ENCODE measurements at regions not wholly inside any gene's neighbourhood (a gene's known extent, or its start where the extent isn't known, plus 50 kb on each side); places are given as distances from the start of the nearest gene placed in this dataset.

DNA sequence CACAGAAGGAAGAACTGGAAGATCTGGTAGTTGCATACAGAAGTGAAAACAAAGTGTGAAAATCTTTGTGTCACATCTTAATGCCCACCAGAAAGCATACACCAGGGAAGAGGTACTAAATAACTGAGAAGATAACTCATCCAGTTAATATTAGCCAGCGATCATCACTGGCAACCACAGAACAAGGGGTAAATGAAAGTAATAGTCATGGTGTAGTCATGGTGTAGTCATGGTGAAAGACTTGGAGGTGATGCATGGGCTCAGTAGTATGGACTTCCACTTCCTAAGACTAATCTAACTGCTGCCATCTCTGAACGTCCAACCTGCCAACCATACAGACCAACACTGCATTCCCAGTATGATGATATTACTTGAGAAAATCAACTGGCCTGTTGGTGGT is 481.2 kb upstream of the NR5A2 start:
- no peaks in the 10 kb centered on the region for H3K36me3 ChIP-seq
- TF ChIP-seq POLR2A (IDR thresholded peaks at IDR 0.05) = no peak
- TF ChIP-seq, protein P1, sequence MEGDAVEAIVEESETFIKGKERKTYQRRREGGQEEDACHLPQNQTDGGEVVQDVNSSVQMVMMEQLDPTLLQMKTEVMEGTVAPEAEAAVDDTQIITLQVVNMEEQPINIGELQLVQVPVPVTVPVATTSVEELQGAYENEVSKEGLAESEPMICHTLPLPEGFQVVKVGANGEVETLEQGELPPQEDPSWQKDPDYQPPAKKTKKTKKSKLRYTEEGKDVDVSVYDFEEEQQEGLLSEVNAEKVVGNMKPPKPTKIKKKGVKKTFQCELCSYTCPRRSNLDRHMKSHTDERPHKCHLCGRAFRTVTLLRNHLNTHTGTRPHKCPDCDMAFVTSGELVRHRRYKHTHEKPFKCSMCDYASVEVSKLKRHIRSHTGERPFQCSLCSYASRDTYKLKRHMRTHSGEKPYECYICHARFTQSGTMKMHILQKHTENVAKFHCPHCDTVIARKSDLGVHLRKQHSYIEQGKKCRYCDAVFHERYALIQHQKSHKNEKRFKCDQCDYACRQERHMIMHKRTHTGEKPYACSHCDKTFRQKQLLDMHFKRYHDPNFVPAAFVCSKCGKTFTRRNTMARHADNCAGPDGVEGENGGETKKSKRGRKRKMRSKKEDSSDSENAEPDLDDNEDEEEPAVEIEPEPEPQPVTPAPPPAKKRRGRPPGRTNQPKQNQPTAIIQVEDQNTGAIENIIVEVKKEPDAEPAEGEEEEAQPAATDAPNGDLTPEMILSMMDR (IDR thresholded peaks at IDR 0.05) = no peak
- intact Hi-C loops (cut with DNase I; ENCODE audit: low total_unique reads) = no loop called here

DNA sequence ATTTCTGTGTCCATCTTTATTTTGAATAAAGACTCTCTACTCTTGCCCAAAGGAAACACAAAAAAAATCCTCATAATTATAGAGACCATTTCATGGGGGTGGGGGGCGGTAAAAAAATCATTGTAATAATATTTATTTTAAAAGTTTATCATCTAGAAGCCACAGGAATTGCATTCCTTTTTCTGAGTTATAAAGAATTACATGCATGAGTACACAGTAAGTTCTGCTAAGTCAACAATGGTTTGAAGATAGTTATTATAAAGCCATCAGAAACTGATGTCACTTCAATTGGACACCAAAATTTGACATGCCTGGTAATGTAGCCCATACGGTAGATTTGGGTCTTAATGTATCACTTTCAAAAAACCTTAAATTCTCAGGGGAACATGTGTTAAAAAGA is 478.1 kb upstream of the NR5A2 start:
- TF ChIP-seq POLR2A (IDR thresholded peaks at IDR 0.05) = no peak
- TF ChIP-seq, protein P1 (IDR thresholded peaks at IDR 0.05) = no peak
- DNase-seq = no peak
- H3K9me3 ChIP-seq = no peaks in the 10 kb centered on the region
- H3K27ac ChIP-seq = no peak overlapping the region
- intact Hi-C loops (cut with DNase I; ENCODE audit: low total_unique reads) = no loop called here
- H3K4me1 ChIP-seq = no peaks in the 10 kb centered on the region
- no peaks in the 10 kb centered on the region for H3K36me3 ChIP-seq
- H3K27me3 ChIP-seq = no peaks in the 10 kb centered on the region
- H3K4me3 ChIP-seq = no peak overlapping the region

More for the DNA sequence above, 481.2 kb upstream of the NR5A2 start:
- no peaks in the 10 kb centered on the region for H3K9me3 ChIP-seq
- no peak overlapping the region for H3K27ac ChIP-seq
- no peaks in the 10 kb centered on the region for H3K27me3 ChIP-seq
- no peak for DNase-seq
- H3K4me1 ChIP-seq = no peaks in the 10 kb centered on the region
- H3K4me3 ChIP-seq = no peak overlapping the region

GRCh38 chr1:199550199-199551065 is 477.1 kb upstream of the NR5A2 start:
- Histone ChIP-seq H3K9me3 (no peaks in the 10 kb centered on the region), H3K27me3 (no peaks in the 10 kb centered on the region), H3K27ac (no peak overlapping the region), H3K4me3 (no peak overlapping the region), H3K4me1 (no peaks in the 10 kb centered on the region), H3K36me3 (no peaks in the 10 kb centered on the region)
- intact Hi-C loops (cut with DNase I; ENCODE audit: low total_unique reads) = no loop called here
- no peak for DNase-seq
- no peak for TF ChIP-seq POLR2A (IDR thresholded peaks at IDR 0.05)
- TF ChIP-seq, protein P1 (IDR thresholded peaks at IDR 0.05) = no peak

GRCh38 chr1:199551967-199552565 is 475.4 kb upstream of the NR5A2 start:
- no peak for TF ChIP-seq POLR2A (IDR thresholded peaks at IDR 0.05)
- TF ChIP-seq, protein P1 (IDR thresholded peaks at IDR 0.05) = peak in 2 of 4 experiments; percentile 27 to 33
- no peaks in the 10 kb centered on the region for H3K9me3 ChIP-seq
- H3K4me3 ChIP-seq = no peak overlapping the region
- H3K4me1 ChIP-seq = no peaks in the 10 kb centered on the region
- no peak overlapping the region for H3K27ac ChIP-seq
- H3K36me3 ChIP-seq = no peaks in the 10 kb centered on the region
- intact Hi-C loops (cut with DNase I; ENCODE audit: low total_unique reads) = no loop called here
- no peaks in the 10 kb centered on the region for H3K27me3 ChIP-seq
- DNase-seq = no peak

DNA sequence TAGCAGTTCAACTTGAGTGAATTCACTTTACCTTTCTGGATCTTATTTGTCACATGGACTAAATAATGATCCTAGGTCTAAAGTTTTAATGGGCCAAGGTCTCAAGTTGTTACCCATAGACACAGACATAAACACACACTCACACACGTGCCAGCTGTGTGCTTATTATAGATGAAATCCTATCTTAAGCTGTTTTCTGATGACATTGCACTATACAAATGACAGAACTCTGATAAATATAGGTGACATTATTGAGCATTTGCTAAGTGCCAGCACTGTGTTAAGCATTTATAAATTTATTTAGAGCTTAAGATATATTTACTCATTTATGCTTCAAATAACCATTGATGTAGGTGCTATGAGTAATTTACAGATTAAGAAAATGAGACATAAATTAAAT is 474.4 kb upstream of the NR5A2 start:
- Histone ChIP-seq H3K4me1 (no peaks in the 10 kb centered on the region), H3K27ac (no peak overlapping the region), H3K9me3 (no peaks in the 10 kb centered on the region), H3K27me3 (no peaks in the 10 kb centered on the region), H3K4me3 (no peak overlapping the region), H3K36me3 (no peaks in the 10 kb centered on the region)
- no peak for DNase-seq
- intact Hi-C loops (cut with DNase I; ENCODE audit: low total_unique reads) = no loop called here
- TF ChIP-seq POLR2A (IDR thresholded peaks at IDR 0.05) = no peak
- TF ChIP-seq, protein P1 (IDR thresholded peaks at IDR 0.05) = no peak
